ENCODE measurements at regions not wholly inside any gene's neighbourhood (a gene's known extent, or its start where the extent isn't known, plus 50 kb on each side); places are given as distances from the start of the nearest gene placed in this dataset.

DNA sequence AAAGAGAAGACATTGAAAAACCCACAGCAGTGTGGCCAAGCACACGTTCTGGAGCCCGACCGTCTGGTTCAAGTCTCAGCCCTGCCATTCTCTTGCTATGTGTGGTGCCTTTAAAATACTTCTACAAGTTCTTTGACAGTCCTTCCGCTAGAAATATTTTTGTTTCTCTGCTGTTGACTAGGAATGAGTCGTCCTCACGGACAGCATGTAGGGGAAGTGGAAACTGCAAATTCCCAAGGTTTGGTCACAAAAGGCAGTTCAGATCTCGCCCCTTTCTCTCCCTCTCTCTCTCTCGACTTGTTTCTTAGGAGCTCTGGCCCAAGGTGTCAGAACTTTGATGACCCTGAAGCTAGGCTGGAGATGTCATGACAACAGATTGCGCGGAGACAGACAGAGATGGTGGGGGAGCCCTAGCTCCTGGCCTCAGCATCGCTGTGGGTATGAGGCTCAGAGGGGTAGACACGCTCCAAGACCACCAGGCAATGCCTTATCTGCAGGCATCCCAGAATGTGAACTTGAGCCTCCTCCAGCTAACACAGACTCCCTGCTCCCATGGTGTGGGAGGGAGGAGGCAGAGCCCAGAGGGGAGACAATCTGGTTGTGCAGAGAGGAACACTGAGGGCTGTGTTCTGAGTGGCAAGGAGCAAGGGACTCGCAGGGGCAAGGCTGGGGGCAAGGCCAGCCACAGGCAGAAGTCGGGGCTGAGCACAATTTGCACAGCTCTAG lies 368.9 kb upstream of the SULF2 start:
- TF ChIP-seq CSDC2 (CRISPR knock-in tag; IDR thresholded peaks at IDR 0.05) (no peak), ZNF565 (CRISPR knock-in tag; conservative IDR thresholded peaks at IDR 0.05; ENCODE audit: low read depth) (no peak), TOX (CRISPR knock-in tag; IDR thresholded peaks at IDR 0.05; ENCODE audit: borderline replicate concordance) (no peak), ZFP30 (CRISPR knock-in tag; IDR thresholded peaks at IDR 0.05) (no peak), RARB (CRISPR knock-in tag; IDR thresholded peaks at IDR 0.05) (no peak), SNAI2 (CRISPR knock-in tag; IDR thresholded peaks at IDR 0.05) (no peak)
- TF ChIP-seq, protein P1, sequence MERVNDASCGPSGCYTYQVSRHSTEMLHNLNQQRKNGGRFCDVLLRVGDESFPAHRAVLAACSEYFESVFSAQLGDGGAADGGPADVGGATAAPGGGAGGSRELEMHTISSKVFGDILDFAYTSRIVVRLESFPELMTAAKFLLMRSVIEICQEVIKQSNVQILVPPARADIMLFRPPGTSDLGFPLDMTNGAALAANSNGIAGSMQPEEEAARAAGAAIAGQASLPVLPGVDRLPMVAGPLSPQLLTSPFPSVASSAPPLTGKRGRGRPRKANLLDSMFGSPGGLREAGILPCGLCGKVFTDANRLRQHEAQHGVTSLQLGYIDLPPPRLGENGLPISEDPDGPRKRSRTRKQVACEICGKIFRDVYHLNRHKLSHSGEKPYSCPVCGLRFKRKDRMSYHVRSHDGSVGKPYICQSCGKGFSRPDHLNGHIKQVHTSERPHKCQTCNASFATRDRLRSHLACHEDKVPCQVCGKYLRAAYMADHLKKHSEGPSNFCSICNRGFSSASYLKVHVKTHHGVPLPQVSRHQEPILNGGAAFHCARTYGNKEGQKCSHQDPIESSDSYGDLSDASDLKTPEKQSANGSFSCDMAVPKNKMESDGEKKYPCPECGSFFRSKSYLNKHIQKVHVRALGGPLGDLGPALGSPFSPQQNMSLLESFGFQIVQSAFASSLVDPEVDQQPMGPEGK (CRISPR knock-in tag; IDR thresholded peaks at IDR 0.05; ENCODE audit: borderline replicate concordance), result no peak

Data from SK-N-SH treated with all-trans-retinoic acid at 6 μM for 48 hours (cell line).